ENCODE measurements at regions not wholly inside any gene's neighbourhood (a gene's known extent, or its start where the extent isn't known, plus 50 kb on each side); places are given as distances from the start of the nearest gene placed in this dataset.

DNA sequence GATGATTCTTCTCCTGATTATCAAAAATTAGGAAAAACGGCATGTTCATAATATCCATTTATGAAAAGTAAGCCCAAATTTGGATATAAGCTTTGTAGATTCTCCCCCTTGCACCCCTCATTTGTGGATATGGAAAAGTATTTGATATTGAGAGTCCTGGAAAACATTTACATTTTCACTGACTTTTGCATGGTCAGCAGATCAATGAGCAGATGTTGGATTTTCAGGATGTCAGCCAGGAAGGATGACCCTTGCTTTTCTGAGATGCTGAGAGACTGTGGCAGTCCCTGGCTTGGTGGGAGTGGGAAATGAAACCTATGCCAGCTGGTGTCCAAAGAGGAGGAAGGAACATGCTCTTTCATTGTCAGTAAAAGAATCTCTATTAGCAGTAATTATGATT lies 410.8 kb downstream of the DMAC1 start:
- no peak for DNase-seq

- no peak for DNase-seq
Measured at GRCh38 chr9:7387840-7388239, 411.7 kb downstream of the DMAC1 start.

- DNase-seq: no peak
Measured at GRCh38 chr9:7382304-7382703, 417.3 kb downstream of the DMAC1 start.

GRCh38 chr9:7377489-7377888 lies 422.1 kb downstream of the DMAC1 start:
- DNase-seq: no peak

- DNase-seq: no peak
Measured at GRCh38 chr9:7376833-7377232, 422.7 kb downstream of the DMAC1 start.

DNA sequence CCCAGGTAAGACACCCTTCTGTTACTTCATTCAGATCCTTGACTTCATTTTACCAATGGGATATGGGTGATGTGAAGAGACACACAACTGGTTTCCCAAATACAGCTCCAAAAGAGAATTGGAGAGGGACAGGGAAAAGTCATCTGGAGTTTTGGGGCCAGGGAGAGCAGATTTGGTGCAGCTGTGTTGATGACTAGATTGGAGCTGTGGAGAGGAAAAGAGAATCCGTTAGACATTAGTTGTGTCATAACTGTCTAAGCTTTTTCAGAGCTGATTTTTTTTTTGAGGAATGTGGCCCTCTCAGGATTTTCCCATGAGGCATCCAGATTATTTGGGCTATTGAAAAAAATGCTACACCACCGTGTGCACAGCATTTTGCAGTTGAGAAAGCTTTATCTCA lies 423.4 kb downstream of the DMAC1 start:
- DNase-seq: no peak

DNA sequence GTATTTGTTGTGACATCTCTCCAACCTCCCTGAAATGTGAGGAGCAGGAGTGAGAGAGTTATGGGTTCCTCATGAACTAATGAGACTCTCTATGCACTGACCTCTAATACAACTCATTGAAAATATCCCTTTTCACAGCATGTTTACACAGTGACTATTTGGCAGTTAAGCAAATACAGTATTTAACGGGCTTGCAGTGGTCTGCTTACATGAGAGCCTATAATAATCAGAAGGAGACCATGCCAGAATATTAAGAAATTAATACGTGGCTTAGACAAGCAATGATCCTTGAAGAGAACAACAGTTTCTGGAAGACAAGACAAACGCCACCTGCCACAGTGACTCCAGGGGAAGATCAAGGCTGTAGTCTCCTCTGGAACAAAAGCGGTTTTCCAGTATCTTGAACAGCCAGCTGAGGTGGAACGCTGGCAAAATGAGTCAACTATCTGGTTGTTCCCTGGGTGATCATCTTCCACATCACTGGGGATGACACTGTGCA lies 424.5 kb downstream of the DMAC1 start:
- DNase-seq: no peak

GRCh38 chr9:7370988-7371387 lies 428.6 kb downstream of the DMAC1 start:
- no peak for DNase-seq

- DNase-seq: no peak
Measured at GRCh38 chr9:7370381-7370780, 429.2 kb downstream of the DMAC1 start.

DNA sequence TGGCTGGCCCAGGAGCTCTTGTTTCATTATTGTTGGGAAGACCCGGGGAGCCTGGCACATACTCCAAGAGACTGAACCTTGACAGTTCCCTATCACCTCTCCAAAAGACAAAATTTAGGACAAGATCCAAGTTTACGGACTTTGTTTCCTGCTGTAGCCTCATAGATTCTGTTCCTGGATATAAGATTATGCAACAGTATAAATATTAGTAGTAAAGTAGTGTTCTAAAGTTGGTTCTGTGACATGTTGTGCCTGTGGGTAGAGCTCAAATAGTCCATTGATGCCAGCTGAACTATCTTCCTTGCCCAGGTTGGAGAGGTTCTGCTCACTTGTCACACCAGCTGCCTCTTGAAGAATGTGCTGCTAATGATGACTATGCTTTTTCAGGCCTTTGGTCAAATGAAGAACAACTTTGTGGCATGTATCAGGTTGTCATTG lies 430.2 kb downstream of the DMAC1 start:
- no peak for DNase-seq

- no peak for DNase-seq
Measured at GRCh38 chr9:7368410-7369292, 430.9 kb downstream of the DMAC1 start.

GRCh38 chr9:7367726-7368125 lies 431.9 kb downstream of the DMAC1 start:
- no peak for DNase-seq

- no peak for DNase-seq
Measured at GRCh38 chr9:7366121-7366520, 433.5 kb downstream of the DMAC1 start.

DNA sequence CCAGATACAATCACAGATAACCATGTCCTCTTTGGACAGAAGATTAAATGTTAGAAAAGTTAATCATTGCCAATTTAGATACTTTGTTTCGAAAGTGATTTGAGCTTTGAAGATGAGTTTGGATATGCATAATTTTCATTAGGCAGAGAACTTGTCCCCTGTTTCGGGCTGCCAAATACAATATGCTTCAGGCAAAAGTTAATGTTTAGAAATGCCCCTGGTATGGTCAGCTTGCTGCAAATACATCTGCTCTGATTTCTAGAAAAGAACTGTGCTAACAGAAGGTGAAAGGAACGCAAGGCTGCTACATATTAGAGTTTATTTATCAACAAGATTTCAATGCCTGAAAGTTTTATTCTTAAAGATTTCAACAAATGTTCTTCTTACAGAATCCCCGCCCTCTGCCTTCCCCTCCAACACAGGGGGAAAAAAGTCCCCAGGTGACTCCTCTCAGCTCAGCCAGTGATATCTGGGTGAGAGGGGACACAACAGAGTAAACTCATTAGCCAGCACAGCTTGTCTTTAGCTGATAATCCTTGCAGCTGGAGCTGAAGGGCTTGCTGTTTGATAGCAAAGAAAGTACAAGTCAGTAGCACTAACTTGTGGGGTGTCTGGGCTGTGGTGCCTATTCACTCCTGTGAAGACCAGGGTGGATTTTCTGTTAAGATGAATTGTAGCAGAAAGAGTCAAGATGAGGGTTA lies 435.7 kb downstream of the DMAC1 start:
- no peak for DNase-seq

DNA sequence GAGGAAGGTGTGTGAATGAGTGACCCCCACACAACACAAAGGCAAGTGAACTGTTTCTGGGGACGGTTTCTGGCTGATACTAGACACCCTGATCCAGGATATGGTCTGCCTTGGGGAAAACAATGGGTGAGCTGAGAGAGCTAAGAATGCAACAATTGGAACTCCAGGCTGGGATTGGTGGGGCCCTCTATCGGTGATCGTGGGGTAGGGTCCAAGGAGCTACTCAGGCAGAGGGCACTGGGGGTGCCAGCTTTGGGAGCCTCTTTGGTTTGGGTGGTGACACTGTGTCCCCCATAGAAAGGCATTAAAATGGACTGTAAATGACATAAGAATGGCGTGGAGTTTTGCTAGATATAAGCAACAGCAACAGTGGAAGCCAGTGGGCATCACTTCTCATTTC lies 439.1 kb downstream of the DMAC1 start:
- no peak for DNase-seq

GRCh38 chr9:7358876-7359275 lies 440.7 kb downstream of the DMAC1 start:
- DNase-seq: no peak

DNA sequence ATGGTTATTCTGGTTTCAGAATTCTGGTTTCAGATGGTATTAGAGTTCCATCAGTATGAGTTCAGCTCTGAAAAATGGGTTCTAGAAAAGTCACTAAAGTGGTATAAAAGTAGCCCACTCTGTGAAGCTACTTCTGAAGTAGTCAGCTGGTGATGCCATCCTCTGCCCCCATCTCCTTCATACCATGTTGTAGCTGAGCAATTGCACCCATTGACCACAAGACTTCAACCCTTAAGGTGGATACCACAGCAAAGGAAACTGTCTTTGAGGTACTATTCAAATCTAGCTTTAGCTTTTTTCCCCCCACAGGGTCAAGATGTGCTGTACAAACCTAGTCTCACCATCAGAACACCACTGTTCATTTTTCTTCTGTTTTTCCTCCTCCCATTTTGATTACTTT lies 444.9 kb downstream of the DMAC1 start:
- no peak for DNase-seq

GRCh38 chr9:7348692-7349091 lies 450.9 kb downstream of the DMAC1 start:
- no peak for DNase-seq

- DNase-seq: no peak
Measured at GRCh38 chr9:7347556-7347955, 452.0 kb downstream of the DMAC1 start.

DNA sequence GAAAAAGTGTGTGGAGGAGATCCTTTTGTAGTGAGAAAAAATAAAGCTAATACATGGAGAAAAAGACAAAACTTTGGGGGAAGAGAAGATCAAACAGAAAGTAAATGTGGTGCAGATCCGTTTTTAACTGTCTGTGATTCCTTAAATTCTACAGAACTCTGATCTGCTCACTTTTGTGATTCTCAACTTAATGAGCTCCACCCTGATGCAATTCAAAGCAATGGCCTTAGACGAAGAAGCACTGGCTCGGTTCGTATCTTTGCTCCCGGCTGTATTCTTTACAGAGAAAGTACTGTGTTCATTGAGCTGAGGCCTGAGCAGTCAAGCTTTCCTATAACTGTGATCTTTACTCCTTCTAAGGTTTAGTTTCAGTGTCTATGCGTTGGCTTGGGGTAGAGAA lies 453.4 kb downstream of the DMAC1 start:
- no peak for DNase-seq

DNA sequence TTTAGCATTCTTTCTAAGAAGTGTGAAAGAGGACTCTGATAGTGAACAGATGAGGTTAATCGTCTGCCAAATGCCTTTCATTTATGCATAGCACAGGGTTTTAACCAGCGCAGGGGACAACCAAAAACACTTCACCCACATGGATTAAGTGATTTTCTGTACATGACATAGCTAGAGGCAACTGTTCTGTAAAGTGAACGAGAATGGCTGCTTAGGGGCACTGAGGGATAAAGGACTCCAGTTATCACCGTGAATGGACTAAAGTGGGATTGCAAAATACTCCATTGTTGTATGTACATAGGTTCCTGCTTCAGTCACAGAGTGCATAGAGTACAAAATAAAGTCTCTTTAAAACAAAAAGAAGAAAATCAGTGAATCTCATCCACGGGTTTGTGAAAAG lies 456.8 kb downstream of the DMAC1 start:
- no peak for DNase-seq

GRCh38 chr9:7342229-7342628 lies 457.3 kb downstream of the DMAC1 start:
- DNase-seq: no peak

- no peak for DNase-seq
Measured at GRCh38 chr9:7341571-7341970, 458.0 kb downstream of the DMAC1 start.

- no peak for DNase-seq
Measured at GRCh38 chr9:7340451-7340850, 459.1 kb downstream of the DMAC1 start.
